Liver (tissue), 8 donors: ENCODE measurements at regions not wholly inside any gene's neighbourhood (a gene's known extent, or its start where the extent isn't known, plus 50 kb on each side); places are given as distances from the start of the nearest gene placed in this dataset.

Experiments
- DNase-seq: peaks from one replicate; pipeline ENCODE4 v3.0.0-alpha.2; 2017; ENCODE audit warnings: low spot score
- H3K27ac ChIP-seq, 2 donors: one replicate each; pipeline ENCODE4 v1.7.0; 2013; ENCODE audit warnings: inconsistent platforms in 2 of 2, low read length in 2 of 2, control low read depth in 1 of 2, low read depth in 1 of 2, mild to moderate bottlenecking in 1 of 2
- H3K27me3 ChIP-seq, 4 donors: one replicate each; pipeline versions ENCODE4 v1.6.1 to v1.7.0; 2013; ENCODE audit warnings: low read length in 3 of 4, inconsistent platforms in 1 of 4, mild to moderate bottlenecking in 1 of 4, moderate library complexity in 1 of 4; ENCODE audit not compliant: control insufficient read depth in 4 of 4, insufficient read depth in 4 of 4
- H3K36me3 ChIP-seq, 4 donors: one replicate each; pipeline versions ENCODE4 v1.6.1 to v1.7.0; 2013; ENCODE audit warnings: low read length in 3 of 4, mild to moderate bottlenecking in 3 of 4, low read depth in 1 of 4, moderate library complexity in 1 of 4; ENCODE audit not compliant: control insufficient read depth in 4 of 4, insufficient read depth in 3 of 4
- H3K4me1 ChIP-seq, 4 donors: one replicate each; pipeline versions ENCODE4 v1.6.1 to v1.7.0; 2013; ENCODE audit warnings: low read length in 3 of 4, mild to moderate bottlenecking in 3 of 4, moderate library complexity in 1 of 4; ENCODE audit not compliant: control insufficient read depth in 4 of 4, insufficient read depth in 4 of 4
- H3K4me3 ChIP-seq, 3 donors: one replicate each; pipeline versions ENCODE4 v1.6.1 to v1.7.0; 2013; ENCODE audit warnings: low read length in 3 of 3, control low read depth in 1 of 3, low read depth in 1 of 3, mild to moderate bottlenecking in 1 of 3
- H3K9ac ChIP-seq, 2 donors: one replicate each; pipeline ENCODE4 v1.7.0; 2013; ENCODE audit warnings: low read length in 2 of 2, mild to moderate bottlenecking in 2 of 2, moderate library complexity in 2 of 2, control low read depth in 1 of 2, low read depth in 1 of 2
- H3K9me3 ChIP-seq, 4 donors: one replicate each; pipeline versions ENCODE4 v1.6.1 to v1.7.0; 2013; ENCODE audit warnings: low read length in 3 of 4; ENCODE audit not compliant: control insufficient read depth in 4 of 4
- EGR1 ChIP-seq, 2 donors: IDR thresholded peaks; 2 replicates each; pipeline ENCODE4 v1.6.1; 2016 to 2018; ENCODE audit warnings: antibody characterized with exemption in 2 of 2, low read depth in 2 of 2
- FOXA1 ChIP-seq: IDR thresholded peaks from 2 replicates; pipeline ENCODE4 v1.6.1; 2016; ENCODE audit warnings: antibody characterized with exemption
- FOXA2 ChIP-seq: IDR thresholded peaks from 2 replicates; pipeline ENCODE4 v1.6.1; 2016; ENCODE audit warnings: antibody characterized with exemption
- GABPA ChIP-seq, 2 donors: IDR thresholded peaks in 1 of 2; conservative IDR thresholded peaks in 1 of 2; 2 replicates each; pipeline ENCODE4 v1.6.1; 2016; ENCODE audit warnings: antibody characterized with exemption in 2 of 2, mild to moderate bottlenecking in 1 of 2, moderate library complexity in 1 of 2
- HNF4A ChIP-seq, 2 donors: conservative IDR thresholded peaks; 2 replicates each; pipeline ENCODE4 v1.6.1; 2016; ENCODE audit warnings: antibody characterized with exemption in 2 of 2, mild to moderate bottlenecking in 2 of 2
- HNF4G ChIP-seq: IDR thresholded peaks from 2 replicates; pipeline ENCODE4 v1.6.1; 2016; ENCODE audit warnings: antibody characterized with exemption
- JUND ChIP-seq, 2 donors: IDR thresholded peaks; 2 replicates each; pipeline ENCODE4 v1.6.1; 2016; ENCODE audit warnings: antibody characterized with exemption in 2 of 2
- NR2F2 ChIP-seq: IDR thresholded peaks from 2 replicates; pipeline ENCODE4 v1.6.1; 2016; ENCODE audit warnings: antibody characterized with exemption
- RAD21 ChIP-seq, 2 donors: IDR thresholded peaks; 2 replicates each; pipeline ENCODE4 v1.6.1; 2016; ENCODE audit warnings: antibody characterized with exemption in 2 of 2, mild to moderate bottlenecking in 2 of 2
- RXRA ChIP-seq, 2 donors: IDR thresholded peaks; 2 replicates each; pipeline ENCODE4 v1.6.1; 2017 to 2018; ENCODE audit warnings: antibody characterized with exemption in 2 of 2, mild to moderate bottlenecking in 1 of 2
- SP1 ChIP-seq: IDR thresholded peaks from 2 replicates; pipeline ENCODE4 v1.6.1; 2018; ENCODE audit warnings: antibody characterized with exemption, mild to moderate bottlenecking
- TAF1 ChIP-seq: conservative IDR thresholded peaks from 2 replicates; pipeline ENCODE4 v1.6.1; 2016; ENCODE audit warnings: antibody characterized with exemption, mild to moderate bottlenecking
- YY1 ChIP-seq: IDR thresholded peaks from 2 replicates; pipeline ENCODE4 v1.6.1; 2016; ENCODE audit warnings: antibody characterized with exemption, mild to moderate bottlenecking
- WGBS: extraction: QIAGEN DNeasy Blood & Tissue Kit; methylation state at CpG from one replicate; pipeline ENCODE4 v1.1.7; 2013; 5-methylcytosine and 5-hydroxymethylcytosine counted together
- TF ChIP-seq, protein P1 (sequence below): IDR thresholded peaks from 2 replicates; pipeline ENCODE4 v1.6.1; 2016; ENCODE audit warnings: antibody characterized with exemption
- TF ChIP-seq, protein P2 (sequence below): IDR thresholded peaks from 2 replicates; pipeline ENCODE4 v1.6.1; 2016; ENCODE audit warnings: antibody characterized with exemption
- TF ChIP-seq, protein P3 (sequence below): fragments of 150-350 bp; IDR thresholded peaks from 2 replicates; pipeline ENCODE4 v1.5.1; 2017; ENCODE audit warnings: improper control_type of control experiment, low read depth, low read length; ENCODE audit not compliant: missing input control
- TF ChIP-seq, protein P4 (sequence below): IDR thresholded peaks from 2 replicates; pipeline ENCODE4 v1.6.1; 2016; ENCODE audit warnings: antibody characterized with exemption, mild to moderate bottlenecking
- TF ChIP-seq, protein P5 (sequence below): IDR thresholded peaks from 2 replicates; pipeline ENCODE4 v1.6.1; 2016; ENCODE audit warnings: antibody characterized with exemption
- donor health status: healthy.
- donor health status: healthy.
- donor health status: healthy.
- donor health status: healthy.
- donor health status: healthy.

DNA sequence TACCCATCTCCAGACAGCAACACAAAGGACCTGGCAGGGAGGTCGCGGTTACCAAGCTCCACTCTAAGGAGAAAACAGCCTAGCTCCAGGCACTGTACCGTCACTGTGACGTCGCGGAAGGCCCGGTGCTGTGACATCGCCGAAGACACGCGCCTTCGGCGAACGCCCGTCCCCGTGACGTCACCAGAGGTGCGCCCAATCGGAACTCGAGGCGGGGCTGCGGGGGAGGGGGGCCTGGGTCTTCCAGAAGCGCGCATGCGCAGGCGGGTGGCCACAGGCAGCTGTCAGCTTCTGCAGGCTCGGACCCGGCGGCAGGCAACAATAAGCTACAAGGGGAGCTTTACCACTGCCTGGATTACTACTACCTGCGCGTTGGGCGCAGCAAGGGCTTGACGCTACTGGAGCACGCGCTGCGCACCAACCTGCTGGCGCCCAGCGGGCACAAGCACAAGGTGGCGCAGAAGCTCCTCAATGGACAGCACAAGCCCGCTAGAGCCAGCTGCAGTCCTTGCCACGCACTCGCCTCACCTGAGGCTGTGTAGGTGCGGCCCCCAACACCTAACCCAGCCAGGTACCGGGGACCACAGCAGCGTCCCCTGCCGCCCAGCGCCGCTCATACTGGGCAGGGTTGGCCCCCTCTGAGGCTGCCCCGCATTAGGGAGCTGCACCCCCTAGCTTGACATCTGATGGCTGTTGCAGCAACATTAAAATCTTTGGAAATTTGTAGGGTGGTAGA lies 208.4 kb downstream of the TPST1 start:
- H3K9me3 ChIP-seq: no peaks in the 10 kb centered on the region
- peaks cover 2 to 14% (median 11%) of the 10 kb centered on the region in 4 donors for H3K36me3 ChIP-seq
- H3K4me1 ChIP-seq: peaks cover 3 to 12% (median 6%) of the 10 kb centered on the region in 4 donors
- H3K4me3 ChIP-seq: peak overlapping the region; percentile 29 to 63 (median 49)
- peak overlapping the region; percentile 85 to 87 for H3K27ac ChIP-seq
- peak; percentile 93 for DNase-seq
- H3K9ac ChIP-seq: no peak overlapping the region
- WGBS: 7% methylated on average over 49 of the region's 49 CpGs
- no peaks in the 10 kb centered on the region for H3K27me3 ChIP-seq
- TF ChIP-seq, protein P1, sequence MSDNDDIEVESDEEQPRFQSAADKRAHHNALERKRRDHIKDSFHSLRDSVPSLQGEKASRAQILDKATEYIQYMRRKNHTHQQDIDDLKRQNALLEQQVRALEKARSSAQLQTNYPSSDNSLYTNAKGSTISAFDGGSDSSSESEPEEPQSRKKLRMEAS: peak; percentile 92
- TF ChIP-seq FOXA2 (no peak), RXRA (IDR thresholded peaks at IDR 0.05) (no peak), HNF4A (conservative IDR thresholded peaks at IDR 0.05) (no peak), FOXA1 (no peak), EGR1 (IDR thresholded peaks at IDR 0.05; ENCODE audit: low read depth in 2 of 2) (peak in 1 of 2 donors; percentile 67), NR2F2 (no peak), GABPA (IDR thresholded peaks at IDR 0.05 in 1 of 2, conservative IDR thresholded peaks at IDR 0.05 in 1 of 2) (no peak), HNF4G (no peak), YY1 (peak; percentile 64), SP1 (peak; percentile 36), TAF1 (no peak), RAD21 (IDR thresholded peaks at IDR 0.05) (peak; percentile 80), JUND (IDR thresholded peaks at IDR 0.05) (no peak)
- TF ChIP-seq, protein P2, sequence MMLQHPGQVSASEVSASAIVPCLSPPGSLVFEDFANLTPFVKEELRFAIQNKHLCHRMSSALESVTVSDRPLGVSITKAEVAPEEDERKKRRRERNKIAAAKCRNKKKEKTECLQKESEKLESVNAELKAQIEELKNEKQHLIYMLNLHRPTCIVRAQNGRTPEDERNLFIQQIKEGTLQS: no peak
- TF ChIP-seq, protein P3, sequence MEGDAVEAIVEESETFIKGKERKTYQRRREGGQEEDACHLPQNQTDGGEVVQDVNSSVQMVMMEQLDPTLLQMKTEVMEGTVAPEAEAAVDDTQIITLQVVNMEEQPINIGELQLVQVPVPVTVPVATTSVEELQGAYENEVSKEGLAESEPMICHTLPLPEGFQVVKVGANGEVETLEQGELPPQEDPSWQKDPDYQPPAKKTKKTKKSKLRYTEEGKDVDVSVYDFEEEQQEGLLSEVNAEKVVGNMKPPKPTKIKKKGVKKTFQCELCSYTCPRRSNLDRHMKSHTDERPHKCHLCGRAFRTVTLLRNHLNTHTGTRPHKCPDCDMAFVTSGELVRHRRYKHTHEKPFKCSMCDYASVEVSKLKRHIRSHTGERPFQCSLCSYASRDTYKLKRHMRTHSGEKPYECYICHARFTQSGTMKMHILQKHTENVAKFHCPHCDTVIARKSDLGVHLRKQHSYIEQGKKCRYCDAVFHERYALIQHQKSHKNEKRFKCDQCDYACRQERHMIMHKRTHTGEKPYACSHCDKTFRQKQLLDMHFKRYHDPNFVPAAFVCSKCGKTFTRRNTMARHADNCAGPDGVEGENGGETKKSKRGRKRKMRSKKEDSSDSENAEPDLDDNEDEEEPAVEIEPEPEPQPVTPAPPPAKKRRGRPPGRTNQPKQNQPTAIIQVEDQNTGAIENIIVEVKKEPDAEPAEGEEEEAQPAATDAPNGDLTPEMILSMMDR: peak; percentile 44
- TF ChIP-seq, protein P4, sequence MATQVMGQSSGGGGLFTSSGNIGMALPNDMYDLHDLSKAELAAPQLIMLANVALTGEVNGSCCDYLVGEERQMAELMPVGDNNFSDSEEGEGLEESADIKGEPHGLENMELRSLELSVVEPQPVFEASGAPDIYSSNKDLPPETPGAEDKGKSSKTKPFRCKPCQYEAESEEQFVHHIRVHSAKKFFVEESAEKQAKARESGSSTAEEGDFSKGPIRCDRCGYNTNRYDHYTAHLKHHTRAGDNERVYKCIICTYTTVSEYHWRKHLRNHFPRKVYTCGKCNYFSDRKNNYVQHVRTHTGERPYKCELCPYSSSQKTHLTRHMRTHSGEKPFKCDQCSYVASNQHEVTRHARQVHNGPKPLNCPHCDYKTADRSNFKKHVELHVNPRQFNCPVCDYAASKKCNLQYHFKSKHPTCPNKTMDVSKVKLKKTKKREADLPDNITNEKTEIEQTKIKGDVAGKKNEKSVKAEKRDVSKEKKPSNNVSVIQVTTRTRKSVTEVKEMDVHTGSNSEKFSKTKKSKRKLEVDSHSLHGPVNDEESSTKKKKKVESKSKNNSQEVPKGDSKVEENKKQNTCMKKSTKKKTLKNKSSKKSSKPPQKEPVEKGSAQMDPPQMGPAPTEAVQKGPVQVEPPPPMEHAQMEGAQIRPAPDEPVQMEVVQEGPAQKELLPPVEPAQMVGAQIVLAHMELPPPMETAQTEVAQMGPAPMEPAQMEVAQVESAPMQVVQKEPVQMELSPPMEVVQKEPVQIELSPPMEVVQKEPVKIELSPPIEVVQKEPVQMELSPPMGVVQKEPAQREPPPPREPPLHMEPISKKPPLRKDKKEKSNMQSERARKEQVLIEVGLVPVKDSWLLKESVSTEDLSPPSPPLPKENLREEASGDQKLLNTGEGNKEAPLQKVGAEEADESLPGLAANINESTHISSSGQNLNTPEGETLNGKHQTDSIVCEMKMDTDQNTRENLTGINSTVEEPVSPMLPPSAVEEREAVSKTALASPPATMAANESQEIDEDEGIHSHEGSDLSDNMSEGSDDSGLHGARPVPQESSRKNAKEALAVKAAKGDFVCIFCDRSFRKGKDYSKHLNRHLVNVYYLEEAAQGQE: peak; percentile 46
- TF ChIP-seq, protein P5, sequence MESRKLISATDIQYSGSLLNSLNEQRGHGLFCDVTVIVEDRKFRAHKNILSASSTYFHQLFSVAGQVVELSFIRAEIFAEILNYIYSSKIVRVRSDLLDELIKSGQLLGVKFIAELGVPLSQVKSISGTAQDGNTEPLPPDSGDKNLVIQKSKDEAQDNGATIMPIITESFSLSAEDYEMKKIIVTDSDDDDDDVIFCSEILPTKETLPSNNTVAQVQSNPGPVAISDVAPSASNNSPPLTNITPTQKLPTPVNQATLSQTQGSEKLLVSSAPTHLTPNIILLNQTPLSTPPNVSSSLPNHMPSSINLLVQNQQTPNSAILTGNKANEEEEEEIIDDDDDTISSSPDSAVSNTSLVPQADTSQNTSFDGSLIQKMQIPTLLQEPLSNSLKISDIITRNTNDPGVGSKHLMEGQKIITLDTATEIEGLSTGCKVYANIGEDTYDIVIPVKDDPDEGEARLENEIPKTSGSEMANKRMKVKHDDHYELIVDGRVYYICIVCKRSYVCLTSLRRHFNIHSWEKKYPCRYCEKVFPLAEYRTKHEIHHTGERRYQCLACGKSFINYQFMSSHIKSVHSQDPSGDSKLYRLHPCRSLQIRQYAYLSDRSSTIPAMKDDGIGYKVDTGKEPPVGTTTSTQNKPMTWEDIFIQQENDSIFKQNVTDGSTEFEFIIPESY: no peak
